Thoracic aorta (tissue), 2 donors: ENCODE measurements at regions not wholly inside any gene's neighbourhood (a gene's known extent, or its start where the extent isn't known, plus 50 kb on each side); places are given as distances from the start of the nearest gene placed in this dataset.
A peak's percentile ranks its signal among the peaks of the same experiment; 100 is the strongest.
"Not testable (repeated sequence)": the region's sequence is repeated elsewhere in the genome, so short reads cannot be mapped to it uniquely, and the experiment has no call there.

Source experiments
- ATAC-seq: fragments of 150-250 bp; one replicate; pipeline ENCODE4 v1.8.0; 2017; ENCODE audit warnings: low read depth; ENCODE audit not compliant: insufficient number of reproducible peaks, low FRiP score
- DNase-seq: peaks from one replicate; pipeline ENCODE4 v3.0.0-alpha.2; 2020; ENCODE audit warnings: low spot score
- H3K27ac ChIP-seq, 2 donors: fragments of 200-600 bp; sonication (generic); 1 replicate in 1 of 2; 2 replicates in 1 of 2; pipeline ENCODE4 v1.5.1; 2016; ENCODE audit warnings: mild to moderate bottlenecking in 2 of 2, moderate library complexity in 2 of 2
- H3K27me3 ChIP-seq: fragments of 200-600 bp; sonication (generic); replicated peaks from 2 replicates; pipeline ENCODE4 v1.6.0; 2016; ENCODE audit warnings: mild to moderate bottlenecking; ENCODE audit not compliant: insufficient read depth
- H3K36me3 ChIP-seq: fragments of 200-600 bp; sonication (generic); one replicate; pipeline ENCODE4 v1.5.1; 2016
- H3K4me1 ChIP-seq, 2 donors: fragments of 200-600 bp; sonication (generic); 1 replicate in 1 of 2; 2 replicates in 1 of 2; pipeline versions ENCODE4 v1.5.1 to v1.6.0; 2016; ENCODE audit warnings: low read depth in 2 of 2, mild to moderate bottlenecking in 1 of 2; ENCODE audit not compliant: control insufficient read depth in 1 of 2
- H3K4me3 ChIP-seq: fragments of 200-600 bp; sonication (generic); 2 replicates; pipeline ENCODE4 v1.5.1; 2016; ENCODE audit warnings: mild to moderate bottlenecking
- H3K9me3 ChIP-seq: fragments of 200-600 bp; sonication (generic); 2 replicates; pipeline ENCODE4 v1.5.1; 2016
- TF ChIP-seq, protein P1 (sequence below): fragments of 200-600 bp; sonication (generic); IDR thresholded peaks from one replicate; pipeline ENCODE4 v1.5.1; 2019; ENCODE audit warnings: antibody characterized with exemption

DNA sequence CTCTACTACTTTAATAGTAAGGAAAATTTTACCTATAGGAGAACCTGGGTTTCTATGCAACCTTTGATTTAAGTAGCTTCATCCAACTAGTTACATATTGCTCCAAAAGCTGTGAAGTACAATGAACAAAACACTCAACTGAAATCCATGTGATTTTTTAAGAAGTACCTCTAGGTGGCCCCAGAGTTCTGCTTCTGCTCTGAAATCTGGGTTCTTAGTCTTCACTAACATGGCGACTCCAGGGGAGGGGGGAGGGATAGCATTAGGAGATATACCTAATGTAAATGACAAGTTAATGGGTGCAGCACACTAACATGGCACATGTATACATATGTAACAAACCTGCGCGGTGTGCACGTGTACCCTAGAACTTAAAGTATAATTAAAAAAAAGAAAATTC, 73.4 kb upstream of the MAGEB2 start:
- Histone ChIP-seq H3K27me3 (no peaks in the 10 kb centered on the region), H3K36me3 (no peaks in the 10 kb centered on the region), H3K9me3 (no peaks in the 10 kb centered on the region), H3K4me1 (no peaks in the 10 kb centered on the region), H3K27ac (no peak overlapping the region), H3K4me3 (no peak overlapping the region)
- TF ChIP-seq, protein P1, sequence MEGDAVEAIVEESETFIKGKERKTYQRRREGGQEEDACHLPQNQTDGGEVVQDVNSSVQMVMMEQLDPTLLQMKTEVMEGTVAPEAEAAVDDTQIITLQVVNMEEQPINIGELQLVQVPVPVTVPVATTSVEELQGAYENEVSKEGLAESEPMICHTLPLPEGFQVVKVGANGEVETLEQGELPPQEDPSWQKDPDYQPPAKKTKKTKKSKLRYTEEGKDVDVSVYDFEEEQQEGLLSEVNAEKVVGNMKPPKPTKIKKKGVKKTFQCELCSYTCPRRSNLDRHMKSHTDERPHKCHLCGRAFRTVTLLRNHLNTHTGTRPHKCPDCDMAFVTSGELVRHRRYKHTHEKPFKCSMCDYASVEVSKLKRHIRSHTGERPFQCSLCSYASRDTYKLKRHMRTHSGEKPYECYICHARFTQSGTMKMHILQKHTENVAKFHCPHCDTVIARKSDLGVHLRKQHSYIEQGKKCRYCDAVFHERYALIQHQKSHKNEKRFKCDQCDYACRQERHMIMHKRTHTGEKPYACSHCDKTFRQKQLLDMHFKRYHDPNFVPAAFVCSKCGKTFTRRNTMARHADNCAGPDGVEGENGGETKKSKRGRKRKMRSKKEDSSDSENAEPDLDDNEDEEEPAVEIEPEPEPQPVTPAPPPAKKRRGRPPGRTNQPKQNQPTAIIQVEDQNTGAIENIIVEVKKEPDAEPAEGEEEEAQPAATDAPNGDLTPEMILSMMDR: peak; percentile 18
- DNase-seq (no peak), ATAC-seq (no peak)

DNA sequence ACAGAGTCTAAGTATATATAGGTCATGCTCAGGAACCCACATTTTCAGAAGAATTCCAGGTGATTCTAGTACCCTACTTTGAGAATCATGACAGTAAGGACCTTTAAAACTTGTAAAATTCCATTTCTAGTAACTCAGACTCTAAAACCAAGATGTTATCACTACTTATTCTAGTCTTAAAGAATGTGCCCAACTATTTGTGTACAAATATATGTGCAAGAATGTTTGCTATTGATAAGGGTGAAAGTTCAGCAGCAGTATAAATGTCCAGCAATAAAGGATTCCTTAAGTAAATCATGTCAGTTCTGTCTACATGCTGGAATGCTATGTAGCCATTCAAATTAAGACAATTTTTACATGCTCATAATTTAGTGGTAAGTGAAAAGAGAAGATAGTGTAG, 71.1 kb upstream of the MAGEB2 start:
- no peak overlapping the region for H3K27ac ChIP-seq
- H3K27me3 ChIP-seq: no peaks in the 10 kb centered on the region
- no peak overlapping the region for H3K4me3 ChIP-seq
- H3K9me3 ChIP-seq: no peaks in the 10 kb centered on the region
- DNase-seq: no peak
- no peaks in the 10 kb centered on the region for H3K4me1 ChIP-seq
- no peaks in the 10 kb centered on the region for H3K36me3 ChIP-seq
- TF ChIP-seq, protein P1: no peak
- no peak for ATAC-seq

DNA sequence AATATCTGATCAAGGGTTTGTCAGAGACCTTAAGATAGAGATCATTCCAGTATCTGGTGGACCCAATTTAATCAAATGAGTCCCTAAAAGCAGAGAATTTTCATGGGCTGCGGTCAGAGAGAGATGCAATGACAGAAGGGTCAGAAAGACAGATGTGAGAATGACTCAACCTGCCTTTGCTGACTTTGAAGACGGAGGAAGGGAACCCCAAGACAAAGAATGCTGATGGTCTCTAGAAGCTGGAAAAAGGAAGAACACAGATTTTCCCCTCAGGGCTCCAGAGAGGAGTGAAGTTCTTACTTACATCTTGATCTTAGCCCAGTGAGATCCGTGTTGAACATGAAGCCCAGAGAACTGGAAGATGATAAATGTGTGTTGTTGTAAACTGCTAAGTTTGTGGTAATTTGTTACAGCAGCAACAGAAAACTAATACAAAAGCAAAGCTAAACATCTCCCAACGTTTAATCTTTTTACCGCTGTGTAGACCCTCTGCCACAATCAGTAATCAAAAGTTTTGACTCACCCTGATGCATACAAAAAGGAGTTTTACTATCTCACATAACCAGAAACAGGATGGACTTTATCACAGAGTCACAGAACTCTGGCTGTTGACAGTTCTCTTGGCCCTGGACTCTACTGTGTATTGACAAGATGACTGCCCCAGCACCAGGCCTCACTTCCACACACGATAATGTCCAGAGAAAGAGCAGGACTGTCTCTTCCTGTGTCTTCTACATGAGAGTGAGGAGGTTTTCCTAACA, 70.2 kb upstream of the MAGEB2 start:
- H3K27me3 ChIP-seq: no peaks in the 10 kb centered on the region
- no peak overlapping the region for H3K4me3 ChIP-seq
- DNase-seq (no peak), ATAC-seq (no peak)
- H3K4me1 ChIP-seq: no peaks in the 10 kb centered on the region
- TF ChIP-seq, protein P1: no peak
- no peaks in the 10 kb centered on the region for H3K36me3 ChIP-seq
- no peaks in the 10 kb centered on the region for H3K9me3 ChIP-seq
- H3K27ac ChIP-seq: no peak overlapping the region

DNA sequence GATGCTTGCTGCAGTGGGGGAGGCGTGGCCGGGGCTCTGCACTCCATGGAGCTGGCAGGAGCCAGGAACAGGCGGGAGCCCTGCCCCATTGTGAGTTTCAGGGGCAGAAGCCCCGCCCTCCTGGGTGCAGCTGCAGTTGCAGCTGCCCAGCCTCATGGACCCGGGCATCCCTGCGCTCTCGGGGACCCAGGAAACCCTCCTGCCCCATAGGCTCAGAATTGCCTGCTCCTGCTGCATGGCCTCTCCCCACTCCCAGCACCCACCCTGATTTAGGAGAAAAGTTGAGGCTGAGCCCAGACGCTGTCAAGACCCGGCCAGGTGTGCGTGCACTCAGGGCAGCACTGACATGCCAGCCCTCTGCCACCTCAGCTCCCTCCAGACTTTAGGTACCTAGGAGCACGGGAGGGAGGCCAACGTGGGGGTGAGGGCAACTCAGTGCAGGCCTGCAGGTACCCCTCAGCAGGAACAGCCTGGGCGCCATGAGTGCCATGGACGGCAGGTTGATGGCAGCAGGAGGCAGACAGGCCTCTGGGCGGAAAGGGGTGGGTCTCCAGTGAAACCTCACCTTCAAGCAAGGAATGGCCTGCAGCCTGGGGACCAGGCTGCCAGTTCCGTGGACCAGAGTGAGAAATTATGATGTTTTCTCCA, 67.2 kb upstream of the MAGEB2 start:
- TF ChIP-seq, protein P1: no peak
- DNase-seq (no peak), ATAC-seq (no peak)
- H3K27me3 ChIP-seq: no peaks in the 10 kb centered on the region
- no peak overlapping the region for H3K4me3 ChIP-seq
- no peaks in the 10 kb centered on the region for H3K4me1 ChIP-seq
- no peaks in the 10 kb centered on the region for H3K36me3 ChIP-seq
- H3K27ac ChIP-seq: no peak overlapping the region
- no peaks in the 10 kb centered on the region for H3K9me3 ChIP-seq

DNA sequence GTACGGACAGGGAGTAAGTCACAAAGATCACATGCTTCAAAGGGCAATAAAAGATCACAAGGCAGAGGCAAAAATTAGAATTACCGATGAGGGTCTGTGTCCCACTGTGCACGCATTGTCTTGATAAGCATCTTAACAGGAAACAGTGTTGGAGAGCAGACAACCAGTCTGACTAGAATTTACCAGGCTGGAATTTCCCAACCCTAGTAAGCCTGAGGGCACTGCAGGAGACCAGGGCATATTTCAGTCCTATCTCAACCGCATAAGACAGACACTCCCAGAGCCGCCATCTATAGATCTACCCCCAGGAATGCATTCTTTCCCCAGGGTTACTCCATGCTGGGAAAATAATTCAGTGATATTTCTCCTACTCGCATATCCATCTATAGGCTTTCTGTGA, 66.2 kb upstream of the MAGEB2 start:
- H3K27ac ChIP-seq, DNase-seq, H3K4me3 ChIP-seq, ATAC-seq, H3K27me3 ChIP-seq, H3K4me1 ChIP-seq, H3K36me3 ChIP-seq, H3K9me3 ChIP-seq: not testable (repeated sequence)
